ENCODE measurements at regions not wholly inside any gene's neighbourhood (a gene's known extent, or its start where the extent isn't known, plus 50 kb on each side); places are given as distances from the start of the nearest gene placed in this dataset.
"Not testable (repeated sequence)": the region's sequence is repeated elsewhere in the genome, so short reads cannot be mapped to it uniquely, and the experiment has no call there.

- Histone ChIP-seq H3K36me3 (ENCODE audit: low read depth) (no peaks in the 10 kb centered on the region), H3K4me3 (no peak overlapping the region)
- in situ Hi-C loops (cut with MboI), result no loop called here
Measured at GRCh38 chr2:150669492-150669891, 182.0 kb upstream of the RND3 start.

DNA sequence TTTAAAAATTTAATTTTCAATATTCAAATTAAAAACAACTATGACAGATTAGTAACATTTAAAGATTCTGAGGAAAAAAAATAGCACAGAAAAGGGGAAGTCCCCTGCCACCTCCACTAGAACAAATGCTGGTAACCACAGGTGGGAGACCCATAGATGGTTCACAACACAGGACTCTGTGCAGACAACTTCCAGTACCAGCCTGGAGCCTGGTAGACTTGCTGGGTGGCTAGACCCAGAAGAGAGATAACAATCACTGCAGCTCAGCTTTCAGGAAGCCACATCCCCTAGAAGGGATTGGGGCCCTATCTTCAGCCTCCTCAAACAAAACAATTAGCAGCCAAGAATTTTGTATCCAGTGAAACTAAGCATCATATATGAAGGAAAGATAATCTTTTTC is 179.6 kb upstream of the RND3 start:
- H3K27ac ChIP-seq; H3K4me2 ChIP-seq (ENCODE audit: unreplicated experiment); H3K9me2 ChIP-seq (ENCODE audit: insufficient read depth); H3K79me2 ChIP-seq (ENCODE audit: insufficient read depth); in situ Hi-C loops (cut with MboI); H3K36me3 ChIP-seq (ENCODE audit: low read depth); H3K27me3 ChIP-seq (replicated peaks; ENCODE audit: insufficient read depth); H3K9ac ChIP-seq; H4K20me1 ChIP-seq (ENCODE audit: insufficient read depth); DNase-seq; H2AFZ ChIP-seq; H3K4me3 ChIP-seq; H3K9me3 ChIP-seq (ENCODE audit: low read depth): not testable (repeated sequence)
- peaks cover 16% of the 10 kb centered on the region for H3K4me1 ChIP-seq (ENCODE audit: insufficient read depth)
- 0 out of 2 replicates have a peak, but pooled peaks cover 14% of the 10 kb centered on the region for H3F3A ChIP-seq (ENCODE audit: insufficient read depth)

More at GRCh38 chr2:150669492-150669891, 182.0 kb upstream of the RND3 start:
- Histone ChIP-seq H3K4me2 (ENCODE audit: unreplicated experiment) (no peak overlapping the region), H3K79me2 (ENCODE audit: insufficient read depth) (no peaks in the 10 kb centered on the region), H2AFZ (no peak overlapping the region), H3K4me1 (ENCODE audit: insufficient read depth) (peaks cover 10% of the 10 kb centered on the region; the same call in 1 of the 2 replicates), H4K20me1 (ENCODE audit: insufficient read depth) (no peaks in the 10 kb centered on the region), H3K27ac (no peak overlapping the region), H3K9me3 (ENCODE audit: low read depth) (no peaks in the 10 kb centered on the region), H3K27me3 (replicated peaks; ENCODE audit: insufficient read depth) (no peaks in the 10 kb centered on the region), H3K9ac (no peak overlapping the region), H3F3A (ENCODE audit: insufficient read depth) (0 out of 2 replicates have a peak, but pooled peaks cover 7% of the 10 kb centered on the region), H3K9me2 (ENCODE audit: insufficient read depth) (no peaks in the 10 kb centered on the region)
- WGBS, 2 experiments (ENCODE audit: low coverage in 1 of 2, low lambda C conversion rate in 2 of 2, missing lambda C conversion rate in 2 of 2), result 97 to 98% methylated on average over 3 of the region's 3 CpGs
- no peak for TF ChIP-seq EZH2phosphoT487 (IDR thresholded peaks at IDR 0.05; ENCODE audit: insufficient read depth, low read depth)
- no peak for DNase-seq

DNA sequence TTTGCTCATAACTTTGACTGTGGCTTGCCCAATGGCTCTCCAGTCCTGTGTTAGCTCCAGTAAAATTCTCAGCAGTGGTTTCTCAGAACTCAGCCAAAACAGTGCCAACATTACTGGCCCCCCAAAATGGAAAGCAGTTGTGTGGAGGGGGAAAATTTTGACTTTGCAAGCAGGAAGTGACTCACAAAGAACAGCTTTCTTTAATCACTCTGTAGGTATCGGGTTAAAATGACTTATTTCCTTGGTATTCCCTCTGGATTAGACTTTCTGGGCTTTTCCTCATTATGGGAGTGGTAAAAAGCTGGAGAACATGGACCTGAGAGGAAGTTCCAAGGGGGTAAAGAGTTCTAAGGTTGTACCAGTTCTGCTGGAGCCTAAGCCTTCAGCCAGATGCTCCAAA is 175.7 kb upstream of the RND3 start:
- peak; percentile 80 for DNase-seq
- H3K9ac ChIP-seq, result 0 out of 2 replicates have a peak overlapping the region, but pooled peaks have one; percentile 10
- no peak overlapping the region for H3K4me3 ChIP-seq
- TF ChIP-seq EZH2 (IDR thresholded peaks at IDR 0.05; ENCODE audit: insufficient read depth, poor library complexity, severe bottlenecking), result no peak
- TF ChIP-seq EZH2phosphoT487 (IDR thresholded peaks at IDR 0.05; ENCODE audit: insufficient read depth, low read depth), result no peak
- H3K27me3 ChIP-seq (replicated peaks; ENCODE audit: insufficient read depth), result no peaks in the 10 kb centered on the region
- in situ Hi-C loops (cut with MboI), result no loop called here
- H4K20me1 ChIP-seq (ENCODE audit: insufficient read depth), result no peaks in the 10 kb centered on the region
- H3K9me3 ChIP-seq (ENCODE audit: low read depth), result no peaks in the 10 kb centered on the region
- peak overlapping the region; percentile 61 for H3K27ac ChIP-seq
- peak overlapping the region; percentile 35 for H3K4me2 ChIP-seq (ENCODE audit: unreplicated experiment)
- no peaks in the 10 kb centered on the region for H3K79me2 ChIP-seq (ENCODE audit: insufficient read depth)
- H3K36me3 ChIP-seq (ENCODE audit: low read depth), result no peaks in the 10 kb centered on the region
- H2AFZ ChIP-seq, result peak overlapping the region; percentile 67
- H3F3A ChIP-seq (ENCODE audit: insufficient read depth), result 0 out of 2 replicates have a peak, but pooled peaks cover 14% of the 10 kb centered on the region
- 0% methylated on average over 1 of the region's 1 CpG for WGBS, 2 experiments (ENCODE audit: low coverage in 1 of 2, low lambda C conversion rate in 2 of 2, missing lambda C conversion rate in 2 of 2)
- H3K9me2 ChIP-seq (ENCODE audit: insufficient read depth), result no peaks in the 10 kb centered on the region; the same call in 1 of the 2 replicates
- H3K4me1 ChIP-seq (ENCODE audit: insufficient read depth), result peaks cover 16% of the 10 kb centered on the region

DNA sequence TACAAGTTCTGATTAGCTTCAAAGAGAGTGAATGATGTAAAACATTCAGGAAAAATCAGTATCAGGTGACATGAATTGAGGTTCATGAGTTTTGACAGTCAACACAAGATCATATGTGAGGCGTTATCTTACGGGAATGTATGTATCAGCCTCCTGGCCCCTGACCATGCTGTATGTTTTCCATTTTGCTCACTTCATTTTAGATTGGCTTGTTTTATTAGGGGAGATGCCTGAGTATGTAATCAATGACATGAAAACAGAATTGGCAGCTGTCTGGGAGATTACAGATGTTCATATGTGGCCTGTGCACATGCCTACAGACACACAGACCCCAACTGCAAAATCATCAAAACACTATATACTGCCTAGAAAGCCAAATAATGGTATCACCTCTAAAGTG is 168.5 kb upstream of the RND3 start:
- Histone ChIP-seq H3K4me3 (no peak overlapping the region), H2AFZ (no peak overlapping the region), H3K27me3 (replicated peaks; ENCODE audit: insufficient read depth) (no peaks in the 10 kb centered on the region), H3K36me3 (ENCODE audit: low read depth) (no peaks in the 10 kb centered on the region), H4K20me1 (ENCODE audit: insufficient read depth) (no peaks in the 10 kb centered on the region), H3K27ac (no peak overlapping the region), H3K4me2 (ENCODE audit: unreplicated experiment) (no peak overlapping the region), H3K9me2 (ENCODE audit: insufficient read depth) (no peaks in the 10 kb centered on the region), H3K9me3 (ENCODE audit: low read depth) (no peaks in the 10 kb centered on the region), H3F3A (ENCODE audit: insufficient read depth) (no peaks in the 10 kb centered on the region), H3K79me2 (ENCODE audit: insufficient read depth) (no peaks in the 10 kb centered on the region), H3K9ac (no peak overlapping the region), H3K4me1 (ENCODE audit: insufficient read depth) (no peaks in the 10 kb centered on the region)
- no peak for DNase-seq
- WGBS, 2 experiments (ENCODE audit: low coverage in 1 of 2, low lambda C conversion rate in 2 of 2, missing lambda C conversion rate in 2 of 2), result 97 to 100% methylated on average over 2 of the region's 2 CpGs
- no peak for TF ChIP-seq EZH2 (IDR thresholded peaks at IDR 0.05; ENCODE audit: insufficient read depth, poor library complexity, severe bottlenecking)
- TF ChIP-seq EZH2phosphoT487 (IDR thresholded peaks at IDR 0.05; ENCODE audit: insufficient read depth, low read depth), result no peak
- in situ Hi-C loops (cut with MboI), result no loop called here

DNA sequence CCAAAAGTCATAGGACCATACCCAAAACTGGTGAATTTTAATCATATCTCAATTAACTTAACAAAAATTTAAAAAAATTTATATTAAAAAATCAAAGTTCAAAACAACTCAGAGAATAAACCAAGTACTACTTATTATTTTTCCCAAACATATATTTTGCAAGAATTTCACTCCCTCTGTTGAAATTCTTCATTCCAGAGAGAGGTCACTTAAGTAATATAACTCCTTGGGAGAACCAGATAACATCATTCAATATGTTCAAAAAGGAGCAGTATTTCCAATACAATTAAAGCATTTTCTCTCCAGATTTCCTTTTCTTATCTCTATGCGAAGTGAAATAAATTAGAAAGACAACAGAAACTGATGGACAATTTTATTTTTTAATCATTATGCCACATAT is 165.9 kb upstream of the RND3 start:
- H3K79me2 ChIP-seq (ENCODE audit: insufficient read depth), result no peaks in the 10 kb centered on the region
- in situ Hi-C loops (cut with MboI), result no loop called here
- H3F3A ChIP-seq (ENCODE audit: insufficient read depth), result no peaks in the 10 kb centered on the region
- H3K9ac ChIP-seq, result no peak overlapping the region
- no peaks in the 10 kb centered on the region for H4K20me1 ChIP-seq (ENCODE audit: insufficient read depth)
- WGBS, 2 experiments (ENCODE audit: low coverage in 1 of 2, low lambda C conversion rate in 2 of 2, missing lambda C conversion rate in 2 of 2), result 92 to 94% methylated on average over 1 of the region's 1 CpG
- H3K9me2 ChIP-seq (ENCODE audit: insufficient read depth), result no peaks in the 10 kb centered on the region
- no peak overlapping the region for H3K27ac ChIP-seq
- no peaks in the 10 kb centered on the region for H3K9me3 ChIP-seq (ENCODE audit: low read depth)
- no peak overlapping the region for H2AFZ ChIP-seq
- no peaks in the 10 kb centered on the region for H3K27me3 ChIP-seq (replicated peaks; ENCODE audit: insufficient read depth)
- DNase-seq, result no peak
- no peaks in the 10 kb centered on the region for H3K36me3 ChIP-seq (ENCODE audit: low read depth)
- no peaks in the 10 kb centered on the region for H3K4me1 ChIP-seq (ENCODE audit: insufficient read depth)
- TF ChIP-seq EZH2 (IDR thresholded peaks at IDR 0.05; ENCODE audit: insufficient read depth, poor library complexity, severe bottlenecking) (no peak), EZH2phosphoT487 (IDR thresholded peaks at IDR 0.05; ENCODE audit: insufficient read depth, low read depth) (no peak)
- H3K4me3 ChIP-seq, result no peak overlapping the region
- H3K4me2 ChIP-seq (ENCODE audit: unreplicated experiment), result no peak overlapping the region
